Adipocyte (in vitro differentiated cells): ENCODE measurements at regions not wholly inside any gene's neighbourhood (a gene's known extent, or its start where the extent isn't known, plus 50 kb on each side); places are given as distances from the start of the nearest gene placed in this dataset.

Experiments used
- DNase-seq: peaks from one replicate; pipeline ENCODE4 v3.0.0-alpha.2; 2015; ENCODE audit warnings: low read depth
- H3K27me3 ChIP-seq: replicated peaks from 2 replicates; pipeline ENCODE4 v1.7.0; 2013; ENCODE audit warnings: mild to moderate bottlenecking, low read length, moderate library complexity; ENCODE audit not compliant: control insufficient read depth, insufficient read depth
- H3K36me3 ChIP-seq: 2 replicates; pipeline ENCODE4 v1.7.0; 2013; ENCODE audit warnings: low read length, mild to moderate bottlenecking, moderate library complexity; ENCODE audit not compliant: control insufficient read depth, insufficient read depth, severe bottlenecking
- H3K4me1 ChIP-seq: 2 replicates; pipeline ENCODE4 v1.7.0; 2013; ENCODE audit warnings: mild to moderate bottlenecking, low read length, moderate library complexity; ENCODE audit not compliant: control insufficient read depth, insufficient read depth
- H3K4me3 ChIP-seq: 2 replicates; pipeline ENCODE4 v1.7.0; 2013; ENCODE audit warnings: mild to moderate bottlenecking, low read length, moderate library complexity
- H3K9ac ChIP-seq: 2 replicates; pipeline ENCODE4 v1.7.0; 2013; ENCODE audit warnings: mild to moderate bottlenecking, low read length, moderate library complexity
- H3K9me3 ChIP-seq: 2 replicates; pipeline ENCODE4 v1.7.0; 2013; ENCODE audit warnings: mild to moderate bottlenecking, low read length, moderate library complexity; ENCODE audit not compliant: control insufficient read depth

- Histone ChIP-seq H3K4me3 (no peak overlapping the region), H3K4me1 (peaks cover 10% of the 10 kb centered on the region), H3K9me3 (no peaks in the 10 kb centered on the region), H3K9ac (no peak overlapping the region), H3K27me3 (no peaks in the 10 kb centered on the region), H3K36me3 (no peaks in the 10 kb centered on the region)
- DNase-seq: no peak
Observed at GRCh38 chr2:118246726-118247125, 158.5 kb downstream of the INSIG2 start.

GRCh38 chr2:118246079-118246478 is 157.8 kb downstream of the INSIG2 start:
- H3K4me3 ChIP-seq: no peak overlapping the region
- H3K9ac ChIP-seq: no peak overlapping the region
- peaks cover 10% of the 10 kb centered on the region for H3K4me1 ChIP-seq
- no peaks in the 10 kb centered on the region for H3K27me3 ChIP-seq
- H3K9me3 ChIP-seq: no peaks in the 10 kb centered on the region
- no peaks in the 10 kb centered on the region for H3K36me3 ChIP-seq
- DNase-seq: no peak

- no peak for DNase-seq
- H3K9me3 ChIP-seq: no peaks in the 10 kb centered on the region
- H3K4me3 ChIP-seq: no peak overlapping the region
Observed at GRCh38 chr2:118244686-118245085, 156.4 kb downstream of the INSIG2 start.

GRCh38 chr2:118243031-118243430 is 154.8 kb downstream of the INSIG2 start:
- H3K4me3 ChIP-seq: no peak overlapping the region
- peaks cover 7% of the 10 kb centered on the region for H3K4me1 ChIP-seq
- no peaks in the 10 kb centered on the region for H3K36me3 ChIP-seq
- DNase-seq: no peak
- H3K9me3 ChIP-seq: no peaks in the 10 kb centered on the region
- no peaks in the 10 kb centered on the region for H3K27me3 ChIP-seq
- H3K9ac ChIP-seq: no peak overlapping the region

More at GRCh38 chr2:118244686-118245085, 156.4 kb downstream of the INSIG2 start:
- no peak overlapping the region for H3K9ac ChIP-seq
- H3K27me3 ChIP-seq: no peaks in the 10 kb centered on the region
- peaks cover 7% of the 10 kb centered on the region for H3K4me1 ChIP-seq
- no peaks in the 10 kb centered on the region for H3K36me3 ChIP-seq

- no peaks in the 10 kb centered on the region for H3K36me3 ChIP-seq
- DNase-seq: no peak
- no peaks in the 10 kb centered on the region for H3K9me3 ChIP-seq
- no peaks in the 10 kb centered on the region for H3K27me3 ChIP-seq
- H3K4me1 ChIP-seq: peaks cover 7% of the 10 kb centered on the region
- H3K4me3 ChIP-seq: no peak overlapping the region
- no peak overlapping the region for H3K9ac ChIP-seq
Observed at GRCh38 chr2:118242216-118242615, 153.9 kb downstream of the INSIG2 start.

- H3K9me3 ChIP-seq: no peaks in the 10 kb centered on the region
- H3K27me3 ChIP-seq: no peaks in the 10 kb centered on the region
- no peak for DNase-seq
- no peaks in the 10 kb centered on the region for H3K36me3 ChIP-seq
- no peak overlapping the region for H3K9ac ChIP-seq
- H3K4me3 ChIP-seq: no peak overlapping the region
- peaks cover under 1% of the 10 kb centered on the region for H3K4me1 ChIP-seq
Observed at GRCh38 chr2:118241128-118241527, 152.9 kb downstream of the INSIG2 start.

GRCh38 chr2:118240276-118240675 is 152.0 kb downstream of the INSIG2 start:
- no peak for DNase-seq
- Histone ChIP-seq H3K4me3 (no peak overlapping the region), H3K36me3 (no peaks in the 10 kb centered on the region), H3K27me3 (no peaks in the 10 kb centered on the region), H3K9ac (no peak overlapping the region), H3K9me3 (no peaks in the 10 kb centered on the region), H3K4me1 (no peaks in the 10 kb centered on the region)

GRCh38 chr2:118239284-118239683 is 151.0 kb downstream of the INSIG2 start:
- H3K4me1 ChIP-seq: no peaks in the 10 kb centered on the region
- DNase-seq: no peak
- H3K4me3 ChIP-seq: no peak overlapping the region
- no peak overlapping the region for H3K9ac ChIP-seq
- no peaks in the 10 kb centered on the region for H3K27me3 ChIP-seq
- H3K9me3 ChIP-seq: no peaks in the 10 kb centered on the region
- H3K36me3 ChIP-seq: no peaks in the 10 kb centered on the region

- H3K9ac ChIP-seq: no peak overlapping the region
- no peak overlapping the region for H3K4me3 ChIP-seq
- H3K27me3 ChIP-seq: no peaks in the 10 kb centered on the region
- DNase-seq: no peak
- no peaks in the 10 kb centered on the region for H3K9me3 ChIP-seq
- H3K4me1 ChIP-seq: no peaks in the 10 kb centered on the region
- H3K36me3 ChIP-seq: no peaks in the 10 kb centered on the region
Observed at GRCh38 chr2:118237451-118237850, 149.2 kb downstream of the INSIG2 start.

- Histone ChIP-seq H3K4me3 (no peak overlapping the region), H3K27me3 (no peaks in the 10 kb centered on the region), H3K36me3 (no peaks in the 10 kb centered on the region), H3K9ac (no peak overlapping the region), H3K9me3 (no peaks in the 10 kb centered on the region), H3K4me1 (peaks cover 3% of the 10 kb centered on the region)
- no peak for DNase-seq
Observed at GRCh38 chr2:118232796-118233195, 144.5 kb downstream of the INSIG2 start.

GRCh38 chr2:118232391-118232790 is 144.1 kb downstream of the INSIG2 start:
- no peak overlapping the region for H3K4me3 ChIP-seq
- peaks cover 7% of the 10 kb centered on the region for H3K4me1 ChIP-seq
- H3K9ac ChIP-seq: no peak overlapping the region
- no peaks in the 10 kb centered on the region for H3K36me3 ChIP-seq
- H3K9me3 ChIP-seq: no peaks in the 10 kb centered on the region
- DNase-seq: no peak
- no peaks in the 10 kb centered on the region for H3K27me3 ChIP-seq

- Histone ChIP-seq H3K36me3 (no peaks in the 10 kb centered on the region), H3K27me3 (no peaks in the 10 kb centered on the region), H3K9ac (no peak overlapping the region), H3K9me3 (no peaks in the 10 kb centered on the region), H3K4me1 (peaks cover 12% of the 10 kb centered on the region), H3K4me3 (no peak overlapping the region)
- DNase-seq: no peak
Observed at GRCh38 chr2:118231759-118232158, 143.5 kb downstream of the INSIG2 start.
